ENCODE measurements at regions not wholly inside any gene's neighbourhood (a gene's known extent, or its start where the extent isn't known, plus 50 kb on each side); places are given as distances from the start of the nearest gene placed in this dataset.

- no peak for DNase-seq (ENCODE audit: low read depth, low spot score)
Measured at GRCh38 chr3:28738425-28738824, 389.8 kb upstream of the AZI2 start.

- DNase-seq (ENCODE audit: low read depth, low spot score) = no peak
Measured at GRCh38 chr3:28739647-28740046, 391.0 kb upstream of the AZI2 start.

- no peak for DNase-seq (ENCODE audit: low read depth, low spot score)
Measured at GRCh38 chr3:28743271-28743670, 394.6 kb upstream of the AZI2 start.

- no peak for DNase-seq (ENCODE audit: low read depth, low spot score)
Measured at GRCh38 chr3:28743831-28744230, 395.2 kb upstream of the AZI2 start.

- DNase-seq (ENCODE audit: low read depth, low spot score) = no peak
Measured at GRCh38 chr3:28745436-28745835, 396.8 kb upstream of the AZI2 start.

- no peak for DNase-seq (ENCODE audit: low read depth, low spot score)
Measured at GRCh38 chr3:28745916-28746617, 397.4 kb upstream of the AZI2 start.

GRCh38 chr3:28746990-28747389, 398.4 kb upstream of the AZI2 start:
- no peak for DNase-seq (ENCODE audit: low read depth, low spot score)

GRCh38 chr3:28751864-28752263, 403.2 kb upstream of the AZI2 start:
- no peak for DNase-seq (ENCODE audit: low read depth, low spot score)

- DNase-seq (ENCODE audit: low read depth, low spot score) = no peak
Measured at GRCh38 chr3:28752290-28752689, 403.7 kb upstream of the AZI2 start.

- no peak for DNase-seq (ENCODE audit: low read depth, low spot score)
Measured at GRCh38 chr3:28756056-28756455, 407.4 kb upstream of the AZI2 start.

GRCh38 chr3:28758115-28758514, 409.5 kb upstream of the AZI2 start:
- DNase-seq (ENCODE audit: low read depth, low spot score) = no peak

- no peak for DNase-seq (ENCODE audit: low read depth, low spot score)
Measured at GRCh38 chr3:28761375-28761774, 412.8 kb upstream of the AZI2 start.

GRCh38 chr3:28765194-28765593, 416.6 kb upstream of the AZI2 start:
- no peak for DNase-seq (ENCODE audit: low read depth, low spot score)

GRCh38 chr3:28768439-28768838, 419.8 kb upstream of the AZI2 start:
- DNase-seq (ENCODE audit: low read depth, low spot score) = no peak

- no peak for DNase-seq (ENCODE audit: low read depth, low spot score)
Measured at GRCh38 chr3:28777806-28778475, 429.3 kb upstream of the AZI2 start.

GRCh38 chr3:28780480-28780879, 431.9 kb upstream of the AZI2 start:
- no peak for DNase-seq (ENCODE audit: low read depth, low spot score)

- no peak for DNase-seq (ENCODE audit: low read depth, low spot score)
Measured at GRCh38 chr3:28781053-28781452, 432.4 kb upstream of the AZI2 start.

GRCh38 chr3:28786446-28786845, 437.8 kb upstream of the AZI2 start:
- no peak for DNase-seq (ENCODE audit: low read depth, low spot score)

- DNase-seq (ENCODE audit: low read depth, low spot score) = no peak
Measured at GRCh38 chr3:28788571-28788970, 439.9 kb upstream of the AZI2 start.

- peak; percentile 46 for DNase-seq (ENCODE audit: low read depth, low spot score)
Measured at GRCh38 chr3:28791713-28792255, 443.2 kb upstream of the AZI2 start.

GRCh38 chr3:28792604-28793003, 444.0 kb upstream of the AZI2 start:
- DNase-seq (ENCODE audit: low read depth, low spot score) = no peak

- DNase-seq (ENCODE audit: low read depth, low spot score) = no peak
Measured at GRCh38 chr3:28799084-28799483, 450.5 kb upstream of the AZI2 start.

GRCh38 chr3:28800203-28800602, 451.6 kb upstream of the AZI2 start:
- no peak for DNase-seq (ENCODE audit: low read depth, low spot score)

Data from ELF-1 (cell line).